HepG2 (cell line): ENCODE measurements at regions not wholly inside any gene's neighbourhood (a gene's known extent, or its start where the extent isn't known, plus 50 kb on each side); places are given as distances from the start of the nearest gene placed in this dataset.

ENCODE experiments used
- ATAC-seq: fragments of 200-7000 bp; cut with Tn5 transposase; 3 replicates; pipeline ENCODE4 v1.9.1; 2020; ENCODE audit warnings: mild to moderate bottlenecking, moderate library complexity
- BruUV-seq: library from RNA; stranded (reverse); fragments of 400-500 nt; replicated peaks from 2 replicates; lab custom pipeline; 2021; lab: Mats Ljungman, UMichigan
- CTCF ChIA-PET: fragments of 300-600 bp; formaldehyde crosslinking; extraction: SDS; loops from one replicate; lab custom pipeline; 2021; ENCODE audit warnings: low total read pairs, inconsistent platforms, low intra/inter-chr PET ratio; lab: Yijun Ruan, JAX
- POLR2A ChIA-PET: fragments of 350-600 bp; sonication (Branson Sonifier 250); formaldehyde crosslinking; loops from one replicate; lab custom pipeline; 2020; ENCODE audit warnings: antibody characterized with exemption, inconsistent platforms; lab: Yijun Ruan, JAX
- DNase-seq: peaks from one replicate; pipeline ENCODE4 v3.0.0-alpha.2; 2015; ENCODE audit warnings: low spot score
- FAIRE-seq: peaks from 3 replicates; lab custom pipeline; 2011; peaks lifted over from hg19 to GRCh38; lab: Jason Lieb, UNC
- H2AFZ ChIP-seq: one replicate; pipeline ENCODE4 v1.6.1; 2011; ENCODE audit warnings: low read length, inconsistent platforms
- H3K27ac ChIP-seq: fragments of 300-600 bp; 3 replicates; pipeline ENCODE4 v1.8.0; 2011; ENCODE audit warnings: mixed run types, mild to moderate bottlenecking, mixed read lengths, low read length, inconsistent platforms; ENCODE audit not compliant: insufficient read depth; ENCODE audit errors: extremely low read length
- H3K27me3 ChIP-seq, 2 experiments: fragments of 200-600 bp in 1 of 2; 2 replicates in 1 of 2; 3 replicates in 1 of 2; pipeline versions ENCODE4 v1.6.0 to v1.8.0; 2011; ENCODE audit warnings: low read length in 2 of 2, mild to moderate bottlenecking in 2 of 2, moderate library complexity in 2 of 2, inconsistent platforms in 1 of 2; ENCODE audit not compliant: insufficient read depth in 2 of 2, control insufficient read depth in 1 of 2
- H3K36me3 ChIP-seq, 2 experiments: fragments of 200-600 bp in 1 of 2; replicated peaks in 1 of 2; 2 replicates in 1 of 2; 3 replicates in 1 of 2; pipeline versions ENCODE4 v1.5.1 to v1.8.0; 2011; ENCODE audit warnings: low read length in 2 of 2, inconsistent platforms in 1 of 2; ENCODE audit not compliant: insufficient read depth in 2 of 2, control insufficient read depth in 1 of 2
- H3K4me1 ChIP-seq: 2 replicates; pipeline ENCODE4 v1.5.1; 2012; ENCODE audit warnings: low read length, inconsistent platforms; ENCODE audit not compliant: insufficient read depth
- H3K4me2 ChIP-seq: 2 replicates; pipeline ENCODE4 v1.6.0; 2011; ENCODE audit warnings: low read depth, low read length, inconsistent platforms
- H3K4me3 ChIP-seq, 3 experiments: fragments of 200-600 bp in 1 of 3; sonication (generic), shearing (Covaris generic) in 1 of 3; replicated peaks in 1 of 3; 2 replicates each; pipeline ENCODE4 v1.5.1; 2011 to 2016; ENCODE audit warnings: low read length in 3 of 3, inconsistent platforms in 2 of 3, low read depth in 2 of 3, mild to moderate bottlenecking in 2 of 3, control low read depth in 1 of 3, mixed read lengths in 1 of 3; ENCODE audit not compliant: insufficient read depth in 1 of 3
- H3K79me2 ChIP-seq: one replicate; pipeline ENCODE4 v1.6.1; 2011; ENCODE audit warnings: low read length, inconsistent platforms; ENCODE audit not compliant: insufficient read depth
- H3K9ac ChIP-seq: 2 replicates; pipeline ENCODE4 v1.6.0; 2011; ENCODE audit warnings: mild to moderate bottlenecking, low read depth, low read length, inconsistent platforms; ENCODE audit not compliant: insufficient read depth
- H3K9me3 ChIP-seq: 2 replicates; pipeline ENCODE4 v1.5.1; 2012; ENCODE audit warnings: mild to moderate bottlenecking, low read length
- H4K20me1 ChIP-seq: 2 replicates; pipeline ENCODE4 v1.6.0; 2011; ENCODE audit warnings: inconsistent platforms, mild to moderate bottlenecking, low read length, moderate library complexity; ENCODE audit not compliant: insufficient read depth
- CENPX ChIP-seq: sonication (generic); formaldehyde crosslinking; IDR thresholded peaks from 2 replicates; pipeline ENCODE4 v1.9.0; 2021; ENCODE audit warnings: mild to moderate bottlenecking, missing genetic modification reagents, moderate library complexity
- IKZF5 ChIP-seq: IDR thresholded peaks from 2 replicates; pipeline ENCODE4 v1.6.1; 2018; ENCODE audit warnings: missing genetic modification reagents, mild to moderate bottlenecking, missing compliant biosample characterization
- KDM5A ChIP-seq: fragments of 200-600 bp; sonication (generic); IDR thresholded peaks from 2 replicates; pipeline ENCODE4 v1.7.0; 2018; ENCODE audit warnings: antibody characterized with exemption, mild to moderate bottlenecking, low read length, borderline replicate concordance
- PAF1 ChIP-seq: IDR thresholded peaks from 2 replicates; pipeline ENCODE4 v1.6.1; 2016; ENCODE audit warnings: missing genetic modification reagents, missing compliant biosample characterization
- PCBP2 ChIP-seq: fragments of 200-400 bp; formaldehyde crosslinking; optimal IDR thresholded peaks from 2 replicates; pipeline ENCODE3; 2018; ENCODE audit warnings: low read length, low read depth; ENCODE audit not compliant: poor library complexity, severe bottlenecking
- RORA ChIP-seq: sonication (generic); formaldehyde crosslinking; IDR thresholded peaks from 2 replicates; pipeline ENCODE4 v1.5.0; 2020; ENCODE audit warnings: mild to moderate bottlenecking, missing genetic modification reagents, moderate library complexity
- SMC3 ChIP-seq: IDR thresholded peaks from 2 replicates; pipeline ENCODE4 v1.6.1; 2011; ENCODE audit warnings: low read length, improper control_type of control experiment
- SP4 ChIP-seq: sonication (generic); formaldehyde crosslinking; IDR thresholded peaks from 2 replicates; pipeline ENCODE4 v1.8.1; 2023; ENCODE audit warnings: mild to moderate bottlenecking, missing genetic modification reagents
- SRSF4 ChIP-seq: fragments of 200-400 bp; formaldehyde crosslinking; IDR thresholded peaks from one replicate; pipeline ENCODE4 v1.6.1; 2018; ENCODE audit warnings: mild to moderate bottlenecking, low read depth, low read length, moderate library complexity; ENCODE audit not compliant: poor library complexity, severe bottlenecking
- ZBTB25 ChIP-seq: IDR thresholded peaks from 2 replicates; pipeline ENCODE4 v1.6.1; 2018; ENCODE audit warnings: missing genetic modification reagents
- ZFP1 ChIP-seq: IDR thresholded peaks from 2 replicates; pipeline ENCODE4 v1.6.1; 2016
- ZFP36L2 ChIP-seq: sonication (generic); formaldehyde crosslinking; IDR thresholded peaks from 2 replicates; pipeline ENCODE4 v1.4.0; 2020; ENCODE audit warnings: missing genetic modification reagents
- ZNF235 ChIP-seq: sonication (generic); formaldehyde crosslinking; IDR thresholded peaks from 2 replicates; pipeline ENCODE4 v1.8.1; 2023; ENCODE audit warnings: mild to moderate bottlenecking, missing genetic modification reagents, borderline replicate concordance
- ZNF639 ChIP-seq: conservative IDR thresholded peaks from 2 replicates; pipeline ENCODE4 v1.6.1; 2018; ENCODE audit warnings: missing genetic modification reagents
- ZNF691 ChIP-seq: sonication (generic); formaldehyde crosslinking; IDR thresholded peaks from 2 replicates; pipeline ENCODE4 v1.4.0; 2020; ENCODE audit warnings: missing genetic modification reagents, low read depth, mild to moderate bottlenecking, borderline replicate concordance
- WGBS: methylation state at CpG from one replicate; pipeline ENCODE4 v1.1.6; 2017; ENCODE audit warnings: low lambda C conversion rate; 5-methylcytosine and 5-hydroxymethylcytosine counted together
- in situ Hi-C: cut with HindIII; loops from 2 replicates; pipeline ENCODE4 v1.10.0; 2017; ENCODE audit warnings: low pct_unique_long_range_greater_than_20kb; ENCODE audit not compliant: extremely low pct_ligation_motif_present
- intact Hi-C: fragments of 100-400 bp; cut with micrococcal nuclease; formaldehyde crosslinking; loops from one replicate; pipeline ENCODE4 v1.10.0; 2022; ENCODE audit not compliant: unreplicated experiment

GRCh38 chr13:55159765-55160164 lies 1981.0 kb upstream of the PRR20A start:
- Histone ChIP-seq H3K4me3 (no peak overlapping the region), H3K9me3 (peaks cover 62% of the 10 kb centered on the region), H3K4me2 (no peak overlapping the region), H3K36me3 (no peaks in the 10 kb centered on the region), H3K9ac (no peak overlapping the region), H4K20me1 (no peaks in the 10 kb centered on the region), H3K4me1 (no peaks in the 10 kb centered on the region), H3K27ac (no peak overlapping the region), H2AFZ (no peak overlapping the region), H3K79me2 (no peaks in the 10 kb centered on the region), H3K27me3 (no peaks in the 10 kb centered on the region)
- intact Hi-C loops = no loop called here
- WGBS = under 1% methylated on average over 4 of the region's 4 CpGs
- ChIA-PET POLR2A (no interaction called here), CTCF (no interaction called here)
- FAIRE-seq (no peak), DNase-seq (no peak), ATAC-seq (no peak)
- in situ Hi-C loops = no loop called here
- no TSS peak for BruUV-seq
- TF ChIP-seq RORA (no peak), PCBP2 (no peak), ZFP36L2 (CRISPR knock-in tag) (no peak), SRSF4 (no peak), SP4 (no peak), CENPX (CRISPR knock-in tag) (no peak), ZFP1 (no peak), ZBTB25 (CRISPR knock-in tag) (no peak), ZNF235 (CRISPR knock-in tag) (no peak), SMC3 (no peak), IKZF5 (no peak), ZNF691 (CRISPR knock-in tag) (no peak), PAF1 (CRISPR knock-in tag) (no peak), KDM5A (no peak), ZNF639 (CRISPR knock-in tag) (no peak)
